IMR-90 (cell line): ENCODE measurements at regions not wholly inside any gene's neighbourhood (a gene's known extent, or its start where the extent isn't known, plus 50 kb on each side); places are given as distances from the start of the nearest gene placed in this dataset.

ENCODE experiments used
- ATAC-seq: fragments of 200-7000 bp; cut with Tn5 transposase; 2 replicates; pipeline ENCODE4 v1.9.1; 2020; ENCODE audit warnings: low read depth, mild to moderate bottlenecking, moderate library complexity
- BruUV-seq: library from RNA; stranded (reverse); fragments of 400-500 nt; replicated peaks from 2 replicates; lab custom pipeline; 2021; lab: Mats Ljungman, UMichigan
- CTCF ChIA-PET: fragments of 300-600 bp; formaldehyde crosslinking; extraction: SDS; loops from one replicate; lab custom pipeline; 2021; ENCODE audit warnings: antibody characterized with exemption; lab: Yijun Ruan, JAX
- POLR2A ChIA-PET: fragments of 300-600 bp; sonication (Branson Sonifier 250); formaldehyde crosslinking; loops from one replicate; lab custom pipeline; 2022; ENCODE audit warnings: antibody characterized with exemption; ENCODE audit not compliant: unreplicated experiment; lab: Charles Lee
- DNase-seq: peaks from one replicate; pipeline ENCODE4 v3.0.0; 2013
- H2AFZ ChIP-seq: replicated peaks from 2 replicates; pipeline ENCODE3; 2013; ENCODE audit warnings: low read length, mild to moderate bottlenecking; ENCODE audit not compliant: poor library complexity
- H2AK5ac ChIP-seq: 2 replicates; pipeline ENCODE4 v1.6.1; 2013; ENCODE audit warnings: low read depth, low read length, inconsistent platforms
- H2AK9ac ChIP-seq: replicated peaks from 2 replicates; pipeline ENCODE3; 2013; ENCODE audit warnings: mild to moderate bottlenecking, low read depth, low read length, moderate library complexity; ENCODE audit not compliant: poor library complexity
- H2BK120ac ChIP-seq: 2 replicates; pipeline ENCODE4 v1.6.1; 2013; ENCODE audit warnings: low read depth, low read length, inconsistent platforms
- H2BK15ac ChIP-seq: 3 replicates; pipeline ENCODE4 v1.6.1; 2013; ENCODE audit warnings: low read depth, low read length, inconsistent platforms
- H2BK20ac ChIP-seq: 2 replicates; pipeline ENCODE4 v1.6.1; 2013; ENCODE audit warnings: low read depth, mild to moderate bottlenecking, inconsistent platforms, low read length, moderate library complexity
- H2BK5ac ChIP-seq: 2 replicates; pipeline ENCODE4 v1.6.1; 2013; ENCODE audit warnings: mild to moderate bottlenecking, low read depth, low read length, inconsistent platforms; ENCODE audit not compliant: poor library complexity, severe bottlenecking
- H3K14ac ChIP-seq: replicated peaks from 2 replicates; pipeline ENCODE4 v1.6.1; 2013; ENCODE audit warnings: low read depth, low read length, inconsistent platforms
- H3K18ac ChIP-seq: 2 replicates; pipeline ENCODE4 v1.6.1; 2013; ENCODE audit warnings: low read depth, low read length, control low read depth
- H3K23ac ChIP-seq: 2 replicates; pipeline ENCODE4 v1.6.1; 2013; ENCODE audit warnings: low read depth, low read length, inconsistent platforms
- H3K27ac ChIP-seq: 2 replicates; pipeline ENCODE4 v1.5.1; 2013; ENCODE audit warnings: mild to moderate bottlenecking, control low read depth, low read length; ENCODE audit not compliant: insufficient read depth
- H3K27me3 ChIP-seq: 2 replicates; pipeline ENCODE4 v1.6.1; 2013; ENCODE audit warnings: low read length; ENCODE audit not compliant: control insufficient read depth, insufficient read depth
- H3K36me3 ChIP-seq: 2 replicates; pipeline ENCODE4 v1.6.1; 2013; ENCODE audit warnings: low read length, mixed read lengths; ENCODE audit not compliant: control insufficient read depth, insufficient read depth
- H3K4ac ChIP-seq: 2 replicates; pipeline ENCODE4 v1.6.1; 2013; ENCODE audit warnings: low read depth, low read length, inconsistent platforms
- H3K4me1 ChIP-seq: 2 replicates; pipeline ENCODE4 v1.6.1; 2013; ENCODE audit warnings: low read length, mixed read lengths; ENCODE audit not compliant: control insufficient read depth, insufficient read depth
- H3K4me2 ChIP-seq: 2 replicates; pipeline ENCODE4 v1.6.1; 2013; ENCODE audit warnings: low read depth, mild to moderate bottlenecking, control low read depth, low read length, moderate library complexity
- H3K4me3 ChIP-seq: 2 replicates; pipeline ENCODE4 v1.5.1; 2013; ENCODE audit warnings: low read depth, mild to moderate bottlenecking, control low read depth, low read length, moderate library complexity; ENCODE audit not compliant: insufficient read depth
- H3K56ac ChIP-seq: 2 replicates; pipeline ENCODE4 v1.6.1; 2013; ENCODE audit warnings: low read length, inconsistent platforms; ENCODE audit not compliant: insufficient read depth; ENCODE audit errors: extremely low read depth
- H3K79me1 ChIP-seq, 2 experiments: 2 replicates each; pipeline ENCODE4 v1.6.1; 2013; ENCODE audit warnings: low read length in 2 of 2, inconsistent platforms in 1 of 2, low read depth in 1 of 2
- H3K9ac ChIP-seq: 2 replicates; pipeline ENCODE4 v1.6.1; 2013; ENCODE audit warnings: low read depth, low read length, control low read depth
- H3K9me1 ChIP-seq: 2 replicates; pipeline ENCODE4 v1.6.1; 2013; ENCODE audit warnings: low read length, inconsistent platforms; ENCODE audit not compliant: insufficient read depth
- H3K9me3 ChIP-seq: 2 replicates; pipeline ENCODE4 v1.6.1; 2013; ENCODE audit warnings: low read length; ENCODE audit not compliant: control insufficient read depth, insufficient read depth
- H4K20me1 ChIP-seq: 2 replicates; pipeline ENCODE4 v1.6.1; 2013; ENCODE audit warnings: low read length, inconsistent platforms; ENCODE audit not compliant: insufficient read depth
- H4K5ac ChIP-seq: 2 replicates; pipeline ENCODE4 v1.6.1; 2013; ENCODE audit warnings: mild to moderate bottlenecking, low read depth, low read length, control low read depth
- H4K8ac ChIP-seq, 2 experiments: 2 replicates each; pipeline ENCODE4 v1.6.1; 2013; ENCODE audit warnings: low read depth in 2 of 2, low read length in 2 of 2, control low read depth in 1 of 2, inconsistent platforms in 1 of 2
- H4K91ac ChIP-seq: 2 replicates; pipeline ENCODE4 v1.6.1; 2013; ENCODE audit warnings: low read depth, low read length, inconsistent platforms; ENCODE audit not compliant: insufficient read depth
- BHLHE40 ChIP-seq: fragments of 150-350 bp; IDR thresholded peaks from 2 replicates; pipeline ENCODE4 v1.6.1; 2016; ENCODE audit warnings: mild to moderate bottlenecking, low read depth, low read length
- CEBPB ChIP-seq: IDR thresholded peaks from 2 replicates; pipeline ENCODE4 v1.6.1; 2012; ENCODE audit warnings: low read depth, low read length, improper control_type of control experiment
- CHD1 ChIP-seq: IDR thresholded peaks from 2 replicates; pipeline ENCODE4 v1.6.1; 2012; ENCODE audit warnings: low read depth, low read length, improper control_type of control experiment
- CTCF ChIP-seq: conservative IDR thresholded peaks from 2 replicates; pipeline ENCODE4 v1.5.1; 2012; ENCODE audit warnings: mild to moderate bottlenecking, low read depth, low read length, improper control_type of control experiment
- FOS ChIP-seq: fragments of 150-350 bp; IDR thresholded peaks from 2 replicates; pipeline ENCODE4 v1.6.1; 2016; ENCODE audit warnings: low read depth, low read length
- MAFK ChIP-seq: IDR thresholded peaks from 2 replicates; pipeline ENCODE4 v1.6.1; 2012; ENCODE audit warnings: low read depth, low read length, improper control_type of control experiment
- MAZ ChIP-seq: IDR thresholded peaks from 2 replicates; pipeline ENCODE4 v1.6.1; 2012; ENCODE audit warnings: low read depth, mild to moderate bottlenecking, low read length, improper control_type of control experiment, moderate library complexity, borderline replicate concordance
- MXI1 ChIP-seq: IDR thresholded peaks from 2 replicates; pipeline ENCODE4 v1.6.1; 2012; ENCODE audit warnings: low read depth, mild to moderate bottlenecking, low read length, moderate library complexity, borderline replicate concordance
- NFE2L2 ChIP-seq: fragments of 150-350 bp; IDR thresholded peaks from 2 replicates; pipeline ENCODE4 v1.6.1; 2016; ENCODE audit warnings: low read depth, mild to moderate bottlenecking, low read length
- POLR2A ChIP-seq: IDR thresholded peaks from 2 replicates; pipeline ENCODE4 v1.6.1; 2012; ENCODE audit warnings: mild to moderate bottlenecking, low read depth, low read length
- RAD21 ChIP-seq: IDR thresholded peaks from 2 replicates; pipeline ENCODE4 v1.6.1; 2012; ENCODE audit warnings: low read length, improper control_type of control experiment
- RCOR1 ChIP-seq: IDR thresholded peaks from 2 replicates; pipeline ENCODE4 v1.6.1; 2012; ENCODE audit warnings: mild to moderate bottlenecking, low read length, improper control_type of control experiment; ENCODE audit not compliant: insufficient replicate concordance
- RFX5 ChIP-seq: IDR thresholded peaks from 2 replicates; pipeline ENCODE4 v1.8.0; 2012; ENCODE audit warnings: low read depth, mild to moderate bottlenecking, low read length, moderate library complexity
- SMC3 ChIP-seq: fragments of 150-350 bp; IDR thresholded peaks from 2 replicates; pipeline ENCODE4 v1.6.1; 2016; ENCODE audit warnings: low read depth, mild to moderate bottlenecking, antibody characterized with exemption, low read length, moderate library complexity
- USF2 ChIP-seq: fragments of 150-350 bp; IDR thresholded peaks from 2 replicates; pipeline ENCODE4 v1.6.1; 2017; ENCODE audit warnings: mild to moderate bottlenecking, antibody characterized with exemption, low read length, low read depth
- WGBS, 2 experiments: methylation state at CpG; one replicate each; pipeline versions ENCODE4 v1.1.5 to v1.1.7; 2013; ENCODE audit warnings: missing lambda C conversion rate in 2 of 2; ENCODE audit not compliant: insufficient read length in 1 of 2; ENCODE audit errors: extremely low coverage in 2 of 2; 5-methylcytosine and 5-hydroxymethylcytosine counted together
- dilution Hi-C: fragments of 300-500 bp; cut with HindIII; formaldehyde crosslinking; loops from one replicate; pipeline ENCODE4 v1.14.3; 2018; ENCODE audit warnings: low sequenced_read_pairs; ENCODE audit not compliant: unreplicated experiment
- in situ Hi-C: fragments of 300-500 bp; cut with MboI; formaldehyde crosslinking; loops from 3 replicates; pipeline ENCODE4 v1.14.3; 2019; ENCODE audit warnings: low sequenced_read_pairs, inconsistent platforms, mixed read lengths
- intact Hi-C: fragments of 100-400 bp; cut with micrococcal nuclease; formaldehyde crosslinking; loops from 2 replicates; pipeline ENCODE4 v1.10.0; 2022
- TF ChIP-seq, protein P1 (sequence below): fragments of 150-350 bp; IDR thresholded peaks from 2 replicates; pipeline ENCODE4 v1.6.1; 2016; ENCODE audit warnings: low read depth, mild to moderate bottlenecking, low read length, moderate library complexity, borderline replicate concordance

GRCh38 chr19:34824686-34825085, 51.7 kb upstream of the ZNF599 start:
- H3K23ac ChIP-seq: no peak overlapping the region
- H4K5ac ChIP-seq: no peak overlapping the region
- no peak overlapping the region for H2BK120ac ChIP-seq
- no peak overlapping the region for H2AK5ac ChIP-seq
- dilution Hi-C loops: no loop called here
- no CpG with 5 or more reads among the region's 4 CpGs for WGBS, 2 experiments
- intact Hi-C loops: no loop called here
- no peaks in the 10 kb centered on the region for H3K9me1 ChIP-seq
- no peaks in the 10 kb centered on the region for H3K4me1 ChIP-seq
- no peaks in the 10 kb centered on the region for H3K27me3 ChIP-seq
- H3K18ac ChIP-seq: no peak overlapping the region
- H4K91ac ChIP-seq: no peak overlapping the region
- no peak for TF ChIP-seq RAD21
- TF ChIP-seq CHD1: no peak
- no peak for TF ChIP-seq MAFK
- TF ChIP-seq POLR2A: no peak
- TF ChIP-seq USF2: no peak
- no peak for TF ChIP-seq NFE2L2
- no peak for TF ChIP-seq CTCF
- no peak for TF ChIP-seq MXI1
- no peak for TF ChIP-seq FOS
- TF ChIP-seq, protein P1, sequence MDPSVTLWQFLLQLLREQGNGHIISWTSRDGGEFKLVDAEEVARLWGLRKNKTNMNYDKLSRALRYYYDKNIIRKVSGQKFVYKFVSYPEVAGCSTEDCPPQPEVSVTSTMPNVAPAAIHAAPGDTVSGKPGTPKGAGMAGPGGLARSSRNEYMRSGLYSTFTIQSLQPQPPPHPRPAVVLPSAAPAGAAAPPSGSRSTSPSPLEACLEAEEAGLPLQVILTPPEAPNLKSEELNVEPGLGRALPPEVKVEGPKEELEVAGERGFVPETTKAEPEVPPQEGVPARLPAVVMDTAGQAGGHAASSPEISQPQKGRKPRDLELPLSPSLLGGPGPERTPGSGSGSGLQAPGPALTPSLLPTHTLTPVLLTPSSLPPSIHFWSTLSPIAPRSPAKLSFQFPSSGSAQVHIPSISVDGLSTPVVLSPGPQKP: no peak
- no peak for TF ChIP-seq RFX5
- no peak for TF ChIP-seq SMC3
- TF ChIP-seq MAZ: no peak
- TF ChIP-seq CEBPB: no peak
- TF ChIP-seq BHLHE40: no peak
- no peak for TF ChIP-seq RCOR1
- no peak overlapping the region for H3K27ac ChIP-seq
- no peak for DNase-seq
- H2AFZ ChIP-seq: no peak overlapping the region
- no TSS peak for BruUV-seq
- no peak overlapping the region for H2BK20ac ChIP-seq
- H2BK5ac ChIP-seq: no peak overlapping the region
- no peak overlapping the region for H2AK9ac ChIP-seq
- in situ Hi-C loops: no loop called here
- no peaks in the 10 kb centered on the region for H3K36me3 ChIP-seq
- ChIA-PET POLR2A (no interaction called here), CTCF (no interaction called here)
- ATAC-seq: no peak
- H3K4ac ChIP-seq: no peak overlapping the region
- no peak overlapping the region for H3K4me2 ChIP-seq
- H4K8ac ChIP-seq: no peak overlapping the region
- H4K20me1 ChIP-seq: no peaks in the 10 kb centered on the region
- no peaks in the 10 kb centered on the region for H3K79me1 ChIP-seq
- H3K56ac ChIP-seq: no peak overlapping the region
- no peak overlapping the region for H3K9ac ChIP-seq
- H2BK15ac ChIP-seq: no peak overlapping the region
- no peak overlapping the region for H3K14ac ChIP-seq
- H3K9me3 ChIP-seq: no peaks in the 10 kb centered on the region
- H3K4me3 ChIP-seq: no peak overlapping the region
